Fibroblast of upper back skin (primary cell): ENCODE measurements at regions not wholly inside any gene's neighbourhood (a gene's known extent, or its start where the extent isn't known, plus 50 kb on each side); places are given as distances from the start of the nearest gene placed in this dataset.

Source experiments
- DNase-seq: peaks from one replicate; pipeline ENCODE4 v3.0.0-alpha.2; 2013

GRCh38 chr14:25134184-25134583, 84.2 kb upstream of the STXBP6 start:
- no peak for DNase-seq

DNA sequence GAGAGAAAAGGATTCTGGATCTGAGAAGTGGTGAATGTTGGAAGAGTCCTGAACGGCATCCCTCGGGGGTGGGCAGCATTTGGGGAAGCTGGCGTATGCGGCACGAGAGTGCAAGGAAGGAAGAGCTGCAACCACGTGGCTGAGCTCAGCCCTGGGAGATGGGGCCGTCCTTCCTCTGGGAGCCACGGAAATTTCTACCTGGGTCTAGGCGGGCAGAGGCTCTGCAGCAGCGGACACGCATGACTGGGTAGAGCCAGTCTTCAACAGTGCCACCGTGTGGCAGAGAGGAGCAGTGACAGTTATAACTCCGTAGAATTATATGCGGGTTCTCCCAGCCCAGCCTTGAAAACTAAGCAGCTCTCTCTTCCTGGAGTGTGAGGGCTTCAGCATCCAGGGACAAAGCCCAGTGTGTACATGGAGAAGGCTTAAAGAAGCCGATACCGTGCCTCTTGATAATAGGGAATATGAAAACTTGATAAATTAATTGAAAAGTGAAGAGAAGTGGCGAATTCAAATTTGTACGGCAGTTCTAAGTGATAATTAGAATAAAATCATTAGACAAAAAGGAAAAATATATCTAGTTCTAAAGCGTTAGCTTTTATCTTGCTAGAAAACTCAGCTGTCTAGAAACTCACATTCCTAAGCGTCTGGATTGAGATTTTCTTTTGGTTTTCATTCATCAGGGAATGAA, 82.9 kb upstream of the STXBP6 start:
- peak; percentile 65 for DNase-seq

DNA sequence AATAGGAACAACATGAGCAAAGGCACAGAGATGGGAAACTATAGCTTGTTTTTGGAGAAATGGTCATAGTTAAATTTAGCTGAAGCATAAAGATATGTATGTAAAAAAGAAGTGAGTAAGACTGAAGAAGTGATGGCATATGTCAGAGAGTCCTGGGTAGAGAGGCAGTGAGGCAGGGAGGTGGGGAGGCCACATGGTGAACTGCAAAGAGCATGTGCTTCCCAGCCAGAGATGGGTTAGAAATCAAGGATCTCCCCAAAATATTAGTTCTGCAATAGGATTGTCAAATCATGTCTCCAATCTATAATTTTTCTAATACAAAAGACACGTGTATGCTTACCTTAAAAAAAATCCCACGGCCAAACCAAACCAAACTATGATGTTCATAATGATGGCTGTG, 82.1 kb upstream of the STXBP6 start:
- DNase-seq = no peak

GRCh38 chr14:25122843-25123242, 72.9 kb upstream of the STXBP6 start:
- no peak for DNase-seq

DNA sequence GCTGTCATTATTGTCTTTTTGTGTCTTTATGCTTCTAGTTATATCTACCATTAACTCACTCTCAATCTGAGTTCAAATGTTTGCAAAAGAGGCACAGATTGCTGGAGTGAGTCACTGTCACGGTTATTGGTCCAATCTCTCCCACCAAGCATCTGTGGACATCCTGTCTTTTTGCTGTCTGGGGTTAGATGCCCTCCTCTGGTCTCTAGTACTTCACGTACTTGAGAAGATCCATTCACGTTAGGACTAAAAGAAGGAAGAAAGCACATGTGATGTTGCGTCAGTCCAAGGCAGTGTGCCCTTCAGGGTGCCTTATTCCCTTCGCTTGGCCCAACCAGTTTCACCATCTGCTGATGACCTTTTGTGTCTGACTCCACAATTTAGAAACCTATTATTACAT, 72.3 kb upstream of the STXBP6 start:
- DNase-seq = no peak

- DNase-seq = peak; percentile 95
Measured at GRCh38 chr14:25121337-25122129, 71.6 kb upstream of the STXBP6 start.

GRCh38 chr14:25120261-25120660, 70.3 kb upstream of the STXBP6 start:
- DNase-seq = no peak

- no peak for DNase-seq
Measured at GRCh38 chr14:25118671-25119070, 68.7 kb upstream of the STXBP6 start.

DNA sequence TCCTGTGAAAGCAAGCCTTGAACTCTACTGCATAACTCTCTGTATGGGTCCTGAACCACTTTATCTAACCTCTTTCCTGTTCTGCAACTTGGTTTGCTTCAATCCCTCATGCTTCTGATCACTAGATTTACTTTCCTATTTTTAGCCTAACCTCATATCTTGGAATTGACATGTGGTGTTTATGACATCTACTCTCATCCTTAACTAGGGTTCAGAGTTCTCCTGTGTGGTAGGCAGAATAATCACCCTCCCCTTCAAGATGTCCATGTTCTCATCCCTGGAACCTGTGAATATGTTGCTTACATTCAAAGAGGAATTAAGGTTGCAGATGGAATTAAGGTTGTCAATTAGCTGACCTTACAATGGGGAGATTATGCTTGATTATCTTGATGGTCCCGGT, 67.4 kb upstream of the STXBP6 start:
- DNase-seq = no peak

DNA sequence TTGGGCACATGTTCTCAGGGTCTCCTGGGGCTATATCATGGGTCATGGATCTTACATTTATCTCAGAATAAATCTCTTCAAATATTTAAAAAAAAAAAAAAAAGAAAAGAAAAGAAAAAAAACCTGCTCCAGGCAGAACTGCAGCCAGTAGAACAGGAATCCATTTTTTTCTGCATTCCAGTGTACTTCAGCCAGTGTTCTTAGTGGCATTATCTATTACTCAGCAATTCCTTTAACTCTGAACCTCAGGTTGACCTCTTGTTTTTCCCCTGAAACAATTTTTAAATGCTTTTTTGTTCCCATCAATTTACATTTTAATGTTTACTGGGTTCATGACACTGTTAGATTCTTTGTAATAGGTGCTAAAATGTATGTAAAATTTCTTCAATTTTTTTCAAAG, 66.7 kb upstream of the STXBP6 start:
- peak; percentile 34 for DNase-seq

GRCh38 chr14:25113394-25113793, 63.4 kb upstream of the STXBP6 start:
- DNase-seq = no peak

GRCh38 chr14:25111061-25111601, 61.2 kb upstream of the STXBP6 start:
- peak; percentile 98 for DNase-seq

DNA sequence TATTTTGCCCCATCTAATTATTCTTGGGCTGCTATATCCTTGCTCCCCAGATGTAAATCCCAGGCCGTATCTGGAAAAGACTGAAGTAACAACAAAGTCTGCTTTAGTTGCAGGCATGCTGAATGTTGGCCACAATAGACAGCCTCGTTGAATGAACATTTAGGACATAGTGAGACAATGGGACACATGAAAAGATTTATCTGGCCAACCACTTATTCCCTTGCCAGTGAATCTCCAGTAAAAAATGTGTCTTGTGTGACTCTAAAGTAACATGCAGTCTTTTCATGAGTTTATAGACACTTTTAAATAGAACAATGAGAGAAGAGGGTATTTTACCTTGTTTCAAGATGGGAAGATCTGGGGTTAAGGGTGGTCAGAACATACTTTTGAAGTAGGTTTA, 60.2 kb upstream of the STXBP6 start:
- peak; percentile 43 for DNase-seq

GRCh38 chr14:25108959-25109358, 59.0 kb upstream of the STXBP6 start:
- peak; percentile 46 for DNase-seq

DNA sequence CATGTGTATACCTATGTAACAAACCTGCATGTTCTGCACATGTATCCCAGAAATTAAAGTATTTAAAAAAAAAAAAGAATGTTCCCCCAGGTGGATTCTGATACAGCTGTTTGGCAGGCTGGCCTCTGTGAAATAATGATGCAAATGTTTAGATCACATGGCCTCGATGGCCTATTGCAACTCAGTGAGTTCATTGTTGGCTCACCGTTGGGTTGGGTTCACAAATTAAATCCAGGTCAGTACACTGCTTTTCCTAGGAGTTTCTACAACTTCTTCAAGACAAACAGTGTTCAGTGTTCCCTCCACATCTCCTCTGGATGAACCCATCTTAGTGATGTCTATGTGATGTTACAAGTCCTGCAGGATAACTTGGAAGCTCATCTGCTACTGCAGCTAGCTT, 58.3 kb upstream of the STXBP6 start:
- no peak for DNase-seq

- DNase-seq = no peak
Measured at GRCh38 chr14:25103820-25104219, 53.9 kb upstream of the STXBP6 start.

DNA sequence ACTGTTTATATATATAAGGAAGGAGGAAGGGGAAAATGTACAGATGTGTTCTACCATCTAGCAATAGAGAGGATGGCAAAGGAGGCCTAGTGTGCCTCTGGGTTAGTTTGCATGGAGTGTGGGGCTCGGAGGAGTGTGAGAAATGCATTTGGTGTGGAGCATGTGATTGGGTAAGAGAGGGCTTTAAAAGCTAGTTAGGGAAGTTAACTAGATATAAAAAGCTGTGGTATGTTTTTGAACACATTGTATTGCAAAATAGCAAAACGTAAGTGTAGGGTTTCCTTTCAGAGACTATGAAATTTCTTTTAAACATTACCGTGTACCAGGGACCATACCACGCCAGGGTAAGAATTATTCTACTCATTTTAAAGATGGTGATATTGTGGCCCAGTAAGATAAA, 53.3 kb upstream of the STXBP6 start:
- no peak for DNase-seq

- DNase-seq = no peak
Measured at GRCh38 chr14:25102788-25103187, 52.8 kb upstream of the STXBP6 start.

GRCh38 chr14:25101276-25101675, 51.3 kb upstream of the STXBP6 start:
- DNase-seq = no peak
